SK-N-SH (cell line): ENCODE measurements at regions not wholly inside any gene's neighbourhood (a gene's known extent, or its start where the extent isn't known, plus 50 kb on each side); places are given as distances from the start of the nearest gene placed in this dataset.

Source experiments
- EP300 ChIP-seq, 2 experiments: IDR thresholded peaks; 2 replicates each; pipeline versions ENCODE4 v1.4.0 to v1.6.1; 2012; ENCODE audit warnings: borderline replicate concordance in 1 of 2, low read depth in 1 of 2, low read length in 1 of 2
- FOSL2 ChIP-seq: IDR thresholded peaks from 2 replicates; pipeline ENCODE4 v1.4.0; 2012; ENCODE audit warnings: low read depth, mild to moderate bottlenecking, moderate library complexity, borderline replicate concordance
- GABPA ChIP-seq: IDR thresholded peaks from 2 replicates; pipeline ENCODE4 v1.4.0; 2012; ENCODE audit warnings: low read depth, mild to moderate bottlenecking
- JUND ChIP-seq: IDR thresholded peaks from 2 replicates; pipeline ENCODE4 v1.4.0; 2012
- MAX ChIP-seq: IDR thresholded peaks from 2 replicates; pipeline ENCODE4 v1.4.0; 2012; ENCODE audit warnings: low read depth
- MXI1 ChIP-seq: IDR thresholded peaks from 2 replicates; pipeline ENCODE4 v1.6.1; 2012; ENCODE audit warnings: mild to moderate bottlenecking, low read depth, low read length, improper control_type of control experiment
- PBX3 ChIP-seq: IDR thresholded peaks from 2 replicates; pipeline ENCODE4; 2012
- POLR2AphosphoS5 ChIP-seq: IDR thresholded peaks from 2 replicates; pipeline ENCODE4 v1.6.1; 2012; ENCODE audit warnings: low read depth, low read length
- RXRA ChIP-seq: IDR thresholded peaks from 2 replicates; pipeline ENCODE4 v1.4.0; 2012; ENCODE audit warnings: low read depth, mild to moderate bottlenecking, borderline replicate concordance
- TAF1 ChIP-seq: IDR thresholded peaks from 2 replicates; pipeline ENCODE4 v1.6.1; 2012; ENCODE audit warnings: low read depth, mild to moderate bottlenecking, low read length, moderate library complexity, borderline replicate concordance
- ZBTB33 ChIP-seq: IDR thresholded peaks from 2 replicates; pipeline ENCODE4 v1.4.0; 2012; ENCODE audit warnings: low read depth, borderline replicate concordance
- TF ChIP-seq, protein P1 (sequence below): fragments of 200-600 bp; sonication (generic); IDR thresholded peaks from 2 replicates; pipeline ENCODE4 v1.6.1; 2017; ENCODE audit warnings: antibody characterized with exemption, mild to moderate bottlenecking, moderate library complexity
- TF ChIP-seq, protein P2 (sequence below): IDR thresholded peaks from 2 replicates; pipeline ENCODE4 v1.6.1; 2012; ENCODE audit warnings: mild to moderate bottlenecking, low read depth, low read length, moderate library complexity
- TF ChIP-seq, protein P3 (sequence below): IDR thresholded peaks from 2 replicates; pipeline ENCODE4 v1.4.0; 2012; ENCODE audit warnings: low read depth, borderline replicate concordance

GRCh38 chr7:46059308-46060020 is 138.4 kb upstream of the IGFBP3 start:
- TF ChIP-seq MXI1 (no peak), EP300 (IDR thresholded peaks at IDR 0.05; ENCODE audit: borderline replicate concordance in 1 of 2, low read depth in 1 of 2, low read length in 1 of 2) (no peak), POLR2AphosphoS5 (no peak), MAX (no peak), GABPA (no peak), JUND (no peak), ZBTB33 (no peak), TAF1 (no peak), PBX3 (no peak), RXRA (no peak), FOSL2 (no peak)
- TF ChIP-seq, protein P1, sequence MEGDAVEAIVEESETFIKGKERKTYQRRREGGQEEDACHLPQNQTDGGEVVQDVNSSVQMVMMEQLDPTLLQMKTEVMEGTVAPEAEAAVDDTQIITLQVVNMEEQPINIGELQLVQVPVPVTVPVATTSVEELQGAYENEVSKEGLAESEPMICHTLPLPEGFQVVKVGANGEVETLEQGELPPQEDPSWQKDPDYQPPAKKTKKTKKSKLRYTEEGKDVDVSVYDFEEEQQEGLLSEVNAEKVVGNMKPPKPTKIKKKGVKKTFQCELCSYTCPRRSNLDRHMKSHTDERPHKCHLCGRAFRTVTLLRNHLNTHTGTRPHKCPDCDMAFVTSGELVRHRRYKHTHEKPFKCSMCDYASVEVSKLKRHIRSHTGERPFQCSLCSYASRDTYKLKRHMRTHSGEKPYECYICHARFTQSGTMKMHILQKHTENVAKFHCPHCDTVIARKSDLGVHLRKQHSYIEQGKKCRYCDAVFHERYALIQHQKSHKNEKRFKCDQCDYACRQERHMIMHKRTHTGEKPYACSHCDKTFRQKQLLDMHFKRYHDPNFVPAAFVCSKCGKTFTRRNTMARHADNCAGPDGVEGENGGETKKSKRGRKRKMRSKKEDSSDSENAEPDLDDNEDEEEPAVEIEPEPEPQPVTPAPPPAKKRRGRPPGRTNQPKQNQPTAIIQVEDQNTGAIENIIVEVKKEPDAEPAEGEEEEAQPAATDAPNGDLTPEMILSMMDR: no peak
- TF ChIP-seq, protein P2, sequence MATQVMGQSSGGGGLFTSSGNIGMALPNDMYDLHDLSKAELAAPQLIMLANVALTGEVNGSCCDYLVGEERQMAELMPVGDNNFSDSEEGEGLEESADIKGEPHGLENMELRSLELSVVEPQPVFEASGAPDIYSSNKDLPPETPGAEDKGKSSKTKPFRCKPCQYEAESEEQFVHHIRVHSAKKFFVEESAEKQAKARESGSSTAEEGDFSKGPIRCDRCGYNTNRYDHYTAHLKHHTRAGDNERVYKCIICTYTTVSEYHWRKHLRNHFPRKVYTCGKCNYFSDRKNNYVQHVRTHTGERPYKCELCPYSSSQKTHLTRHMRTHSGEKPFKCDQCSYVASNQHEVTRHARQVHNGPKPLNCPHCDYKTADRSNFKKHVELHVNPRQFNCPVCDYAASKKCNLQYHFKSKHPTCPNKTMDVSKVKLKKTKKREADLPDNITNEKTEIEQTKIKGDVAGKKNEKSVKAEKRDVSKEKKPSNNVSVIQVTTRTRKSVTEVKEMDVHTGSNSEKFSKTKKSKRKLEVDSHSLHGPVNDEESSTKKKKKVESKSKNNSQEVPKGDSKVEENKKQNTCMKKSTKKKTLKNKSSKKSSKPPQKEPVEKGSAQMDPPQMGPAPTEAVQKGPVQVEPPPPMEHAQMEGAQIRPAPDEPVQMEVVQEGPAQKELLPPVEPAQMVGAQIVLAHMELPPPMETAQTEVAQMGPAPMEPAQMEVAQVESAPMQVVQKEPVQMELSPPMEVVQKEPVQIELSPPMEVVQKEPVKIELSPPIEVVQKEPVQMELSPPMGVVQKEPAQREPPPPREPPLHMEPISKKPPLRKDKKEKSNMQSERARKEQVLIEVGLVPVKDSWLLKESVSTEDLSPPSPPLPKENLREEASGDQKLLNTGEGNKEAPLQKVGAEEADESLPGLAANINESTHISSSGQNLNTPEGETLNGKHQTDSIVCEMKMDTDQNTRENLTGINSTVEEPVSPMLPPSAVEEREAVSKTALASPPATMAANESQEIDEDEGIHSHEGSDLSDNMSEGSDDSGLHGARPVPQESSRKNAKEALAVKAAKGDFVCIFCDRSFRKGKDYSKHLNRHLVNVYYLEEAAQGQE: no peak
- TF ChIP-seq, protein P3, sequence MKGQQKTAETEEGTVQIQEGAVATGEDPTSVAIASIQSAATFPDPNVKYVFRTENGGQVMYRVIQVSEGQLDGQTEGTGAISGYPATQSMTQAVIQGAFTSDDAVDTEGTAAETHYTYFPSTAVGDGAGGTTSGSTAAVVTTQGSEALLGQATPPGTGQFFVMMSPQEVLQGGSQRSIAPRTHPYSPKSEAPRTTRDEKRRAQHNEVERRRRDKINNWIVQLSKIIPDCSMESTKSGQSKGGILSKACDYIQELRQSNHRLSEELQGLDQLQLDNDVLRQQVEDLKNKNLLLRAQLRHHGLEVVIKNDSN: no peak
